Fibroblast of lung (primary cell): ENCODE measurements at regions not wholly inside any gene's neighbourhood (a gene's known extent, or its start where the extent isn't known, plus 50 kb on each side); places are given as distances from the start of the nearest gene placed in this dataset.

Experiments
- DNase-seq, 2 donors: peaks; one replicate each; pipeline versions ENCODE4 v3.0.0 to v3.0.0-alpha.2; 2010; ENCODE audit warnings: low read depth in 2 of 2
- H2AFZ ChIP-seq: 2 replicates; pipeline ENCODE4 v1.5.1; 2012; ENCODE audit warnings: low read length, control low read depth, inconsistent platforms
- H3K27ac ChIP-seq: 2 replicates; pipeline ENCODE4 v1.5.1; 2011; ENCODE audit warnings: low read length, control low read depth; ENCODE audit not compliant: insufficient read depth
- H3K27me3 ChIP-seq: 2 replicates; pipeline ENCODE4 v1.5.1; 2011; ENCODE audit warnings: mild to moderate bottlenecking, low read length; ENCODE audit not compliant: control insufficient read depth, insufficient read depth
- H3K36me3 ChIP-seq: 2 replicates; pipeline ENCODE4 v1.5.1; 2011; ENCODE audit warnings: low read length; ENCODE audit not compliant: control insufficient read depth, insufficient read depth
- H3K4me1 ChIP-seq: 2 replicates; pipeline ENCODE4 v1.5.1; 2011; ENCODE audit warnings: low read length; ENCODE audit not compliant: control insufficient read depth, insufficient read depth; ENCODE audit errors: extremely low read depth
- H3K4me2 ChIP-seq: 2 replicates; pipeline ENCODE4 v1.5.1; 2011; ENCODE audit warnings: low read length, control low read depth; ENCODE audit not compliant: insufficient read depth; ENCODE audit errors: extremely low read depth
- H3K4me3 ChIP-seq, 4 experiments: fragments of 200-600 bp in 1 of 4; sonication (generic) in 1 of 4; replicated peaks in 1 of 4; 2 replicates each; pipeline ENCODE4 v1.5.1; 2011 to 2016; ENCODE audit warnings: low read length in 4 of 4, low read depth in 3 of 4, mild to moderate bottlenecking in 3 of 4, control low read depth in 2 of 4, inconsistent platforms in 1 of 4, mixed read lengths in 1 of 4; ENCODE audit not compliant: insufficient read depth in 1 of 4; ENCODE audit errors: control extremely low read depth in 1 of 4
- H3K79me2 ChIP-seq: 2 replicates; pipeline ENCODE4 v1.5.1; 2012; ENCODE audit warnings: mild to moderate bottlenecking, low read length, inconsistent platforms; ENCODE audit not compliant: control insufficient read depth, insufficient read depth
- H3K9ac ChIP-seq: 2 replicates; pipeline ENCODE4 v1.5.1; 2011; ENCODE audit warnings: mild to moderate bottlenecking, low read length, control low read depth; ENCODE audit not compliant: insufficient read depth
- H3K9me3 ChIP-seq: 2 replicates; pipeline ENCODE4 v1.5.1; 2012; ENCODE audit warnings: low read depth, low read length; ENCODE audit not compliant: control insufficient read depth, insufficient read depth
- H4K20me1 ChIP-seq: 2 replicates; pipeline ENCODE4 v1.5.1; 2011; ENCODE audit warnings: low read length; ENCODE audit not compliant: control insufficient read depth, insufficient read depth; ENCODE audit errors: extremely low read depth
- CTCF ChIP-seq, 2 donors: IDR thresholded peaks in 1 of 2; conservative IDR thresholded peaks in 1 of 2; 1 replicate in 1 of 2; 2 replicates in 1 of 2; pipeline ENCODE4 v1.5.1; 2011 to 2012; ENCODE audit warnings: low read length in 2 of 2, control low read depth in 1 of 2, inconsistent platforms in 1 of 2, low read depth in 1 of 2, mild to moderate bottlenecking in 1 of 2
- EZH2 ChIP-seq: IDR thresholded peaks from 2 replicates; pipeline ENCODE4 v1.5.1; 2012; ENCODE audit warnings: low read length, control low read depth, mild to moderate bottlenecking; ENCODE audit errors: missing control alignments

- peaks cover 27% of the 10 kb centered on the region for H3K27me3 ChIP-seq
- H3K4me1 ChIP-seq, result no peaks in the 10 kb centered on the region
- no peaks in the 10 kb centered on the region for H3K79me2 ChIP-seq
- no peaks in the 10 kb centered on the region for H3K9me3 ChIP-seq
- H2AFZ ChIP-seq, result no peak overlapping the region
- no peak overlapping the region for H3K9ac ChIP-seq
- no peak overlapping the region for H3K4me3 ChIP-seq
- DNase-seq, result no peak
- TF ChIP-seq EZH2 (no peak), CTCF (conservative IDR thresholded peaks at IDR 0.05 in 1 of 2, IDR thresholded peaks at IDR 0.05 in 1 of 2; ENCODE audit: low read depth in 1 of 2, low read length in 2 of 2) (no peak)
- H3K4me2 ChIP-seq, result no peak overlapping the region
- no peaks in the 10 kb centered on the region for H3K36me3 ChIP-seq
- H3K27ac ChIP-seq, result no peak overlapping the region
- H4K20me1 ChIP-seq, result no peaks in the 10 kb centered on the region
Observed at GRCh38 chr12:107845226-107845979, 70.9 kb downstream of the ASCL4 start.

- Histone ChIP-seq H4K20me1 (no peaks in the 10 kb centered on the region), H3K4me3 (no peak overlapping the region), H3K79me2 (no peaks in the 10 kb centered on the region), H3K4me2 (no peak overlapping the region), H2AFZ (no peak overlapping the region), H3K36me3 (no peaks in the 10 kb centered on the region), H3K4me1 (no peaks in the 10 kb centered on the region), H3K9me3 (no peaks in the 10 kb centered on the region), H3K9ac (no peak overlapping the region), H3K27ac (no peak overlapping the region), H3K27me3 (peaks cover 27% of the 10 kb centered on the region)
- no peak for DNase-seq
- no peak for TF ChIP-seq CTCF (conservative IDR thresholded peaks at IDR 0.05 in 1 of 2, IDR thresholded peaks at IDR 0.05 in 1 of 2; ENCODE audit: low read depth in 1 of 2, low read length in 2 of 2)
- TF ChIP-seq EZH2, result no peak
Observed at GRCh38 chr12:107845980-107846659, 71.6 kb downstream of the ASCL4 start.

- Histone ChIP-seq H3K9me3 (no peaks in the 10 kb centered on the region), H3K27me3 (peaks cover 27% of the 10 kb centered on the region), H3K4me3 (no peak overlapping the region)
Observed at GRCh38 chr12:107847430-107847829, 72.9 kb downstream of the ASCL4 start.

More at GRCh38 chr12:107847430-107847829, 72.9 kb downstream of the ASCL4 start:
- Histone ChIP-seq H3K27ac (no peak overlapping the region), H3K4me1 (no peaks in the 10 kb centered on the region), H3K36me3 (no peaks in the 10 kb centered on the region), H3K79me2 (no peaks in the 10 kb centered on the region), H2AFZ (no peak overlapping the region), H3K9ac (no peak overlapping the region), H3K4me2 (no peak overlapping the region), H4K20me1 (no peaks in the 10 kb centered on the region)
- TF ChIP-seq EZH2 (no peak), CTCF (conservative IDR thresholded peaks at IDR 0.05 in 1 of 2, IDR thresholded peaks at IDR 0.05 in 1 of 2; ENCODE audit: low read depth in 1 of 2, low read length in 2 of 2) (no peak)
- peak in 1 of 2 donors; percentile 6 for DNase-seq
